ENCODE measurements at regions not wholly inside any gene's neighbourhood (a gene's known extent, or its start where the extent isn't known, plus 50 kb on each side); places are given as distances from the start of the nearest gene placed in this dataset.

DNA sequence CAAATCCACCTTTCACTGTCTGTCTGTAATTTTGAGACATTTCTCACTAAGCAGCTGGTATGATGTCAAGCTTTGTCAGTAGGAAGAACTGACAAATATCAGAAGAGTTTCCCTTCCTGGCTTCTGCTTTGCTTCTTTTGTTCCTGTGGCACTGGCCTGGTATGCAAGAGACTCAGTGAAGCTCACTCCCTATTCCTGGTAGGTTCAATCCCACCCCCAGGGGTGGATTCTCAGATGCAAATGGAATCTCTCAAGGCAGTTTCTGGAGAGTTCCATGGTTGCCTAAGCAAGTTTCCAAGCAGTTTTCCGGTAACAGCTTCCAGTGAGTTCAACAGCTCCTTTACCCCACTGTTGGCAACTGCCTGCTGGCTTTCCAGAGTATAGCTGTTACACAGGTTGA is 683.4 kb downstream of the PTPRC start:
- Histone ChIP-seq H3K4me1 (no peaks in the 10 kb centered on the region), H3K27me3 (no peaks in the 10 kb centered on the region), H3K36me3 (no peaks in the 10 kb centered on the region), H3K27ac (no peak overlapping the region), H3K4me3 (no peak overlapping the region), H3K9me3 (no peaks in the 10 kb centered on the region)
- no peak for DNase-seq (ENCODE audit: low spot score in 2 of 2)
- TF ChIP-seq, protein P1, sequence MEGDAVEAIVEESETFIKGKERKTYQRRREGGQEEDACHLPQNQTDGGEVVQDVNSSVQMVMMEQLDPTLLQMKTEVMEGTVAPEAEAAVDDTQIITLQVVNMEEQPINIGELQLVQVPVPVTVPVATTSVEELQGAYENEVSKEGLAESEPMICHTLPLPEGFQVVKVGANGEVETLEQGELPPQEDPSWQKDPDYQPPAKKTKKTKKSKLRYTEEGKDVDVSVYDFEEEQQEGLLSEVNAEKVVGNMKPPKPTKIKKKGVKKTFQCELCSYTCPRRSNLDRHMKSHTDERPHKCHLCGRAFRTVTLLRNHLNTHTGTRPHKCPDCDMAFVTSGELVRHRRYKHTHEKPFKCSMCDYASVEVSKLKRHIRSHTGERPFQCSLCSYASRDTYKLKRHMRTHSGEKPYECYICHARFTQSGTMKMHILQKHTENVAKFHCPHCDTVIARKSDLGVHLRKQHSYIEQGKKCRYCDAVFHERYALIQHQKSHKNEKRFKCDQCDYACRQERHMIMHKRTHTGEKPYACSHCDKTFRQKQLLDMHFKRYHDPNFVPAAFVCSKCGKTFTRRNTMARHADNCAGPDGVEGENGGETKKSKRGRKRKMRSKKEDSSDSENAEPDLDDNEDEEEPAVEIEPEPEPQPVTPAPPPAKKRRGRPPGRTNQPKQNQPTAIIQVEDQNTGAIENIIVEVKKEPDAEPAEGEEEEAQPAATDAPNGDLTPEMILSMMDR (IDR thresholded peaks at IDR 0.05) = no peak
- intact Hi-C loops (cut with DNase I) = no loop called here

- Histone ChIP-seq H3K27ac (no peak overlapping the region), H3K4me1 (no peaks in the 10 kb centered on the region), H3K9me3 (no peaks in the 10 kb centered on the region), H3K27me3 (no peaks in the 10 kb centered on the region), H3K36me3 (no peaks in the 10 kb centered on the region), H3K4me3 (no peak overlapping the region)
- TF ChIP-seq, protein P1 (IDR thresholded peaks at IDR 0.05) = no peak
- intact Hi-C loops (cut with DNase I) = no loop called here
- no peak for DNase-seq (ENCODE audit: low spot score in 2 of 2)
These were observed 694.3 kb upstream of the NR5A2 start for GRCh38 chr1:199333180-199333579.

- Histone ChIP-seq H3K9me3 (no peaks in the 10 kb centered on the region), H3K4me3 (no peak overlapping the region), H3K27ac (no peak overlapping the region), H3K36me3 (no peaks in the 10 kb centered on the region), H3K27me3 (no peaks in the 10 kb centered on the region), H3K4me1 (no peaks in the 10 kb centered on the region)
- TF ChIP-seq, protein P1 (IDR thresholded peaks at IDR 0.05) = no peak
- intact Hi-C loops (cut with DNase I) = no loop called here
- no peak for DNase-seq (ENCODE audit: low spot score in 2 of 2)
These were observed 692.0 kb upstream of the NR5A2 start for GRCh38 chr1:199335496-199335895.

GRCh38 chr1:199336745-199337640 is 690.5 kb upstream of the NR5A2 start:
- H3K36me3 ChIP-seq = no peaks in the 10 kb centered on the region
- intact Hi-C loops (cut with DNase I) = no loop called here
- H3K27me3 ChIP-seq = no peaks in the 10 kb centered on the region
- TF ChIP-seq, protein P1 (IDR thresholded peaks at IDR 0.05) = no peak
- DNase-seq (ENCODE audit: low spot score in 2 of 2) = no peak
- H3K27ac ChIP-seq = no peak overlapping the region
- H3K4me1 ChIP-seq = no peaks in the 10 kb centered on the region
- H3K9me3 ChIP-seq = no peaks in the 10 kb centered on the region
- no peak overlapping the region for H3K4me3 ChIP-seq

- no peaks in the 10 kb centered on the region for H3K27me3 ChIP-seq
- no peak overlapping the region for H3K4me3 ChIP-seq
- H3K27ac ChIP-seq = no peak overlapping the region
- H3K4me1 ChIP-seq = no peaks in the 10 kb centered on the region
- H3K36me3 ChIP-seq = no peaks in the 10 kb centered on the region
- TF ChIP-seq, protein P1 (IDR thresholded peaks at IDR 0.05) = no peak
- DNase-seq (ENCODE audit: low spot score in 2 of 2) = no peak
- intact Hi-C loops (cut with DNase I) = no loop called here
- no peaks in the 10 kb centered on the region for H3K9me3 ChIP-seq
These were observed 688.8 kb upstream of the NR5A2 start for GRCh38 chr1:199338760-199339159.

All from ascending aorta (tissue), 2 donors.